ENCODE measurements at regions not wholly inside any gene's neighbourhood (a gene's known extent, or its start where the extent isn't known, plus 50 kb on each side); places are given as distances from the start of the nearest gene placed in this dataset.

DNA sequence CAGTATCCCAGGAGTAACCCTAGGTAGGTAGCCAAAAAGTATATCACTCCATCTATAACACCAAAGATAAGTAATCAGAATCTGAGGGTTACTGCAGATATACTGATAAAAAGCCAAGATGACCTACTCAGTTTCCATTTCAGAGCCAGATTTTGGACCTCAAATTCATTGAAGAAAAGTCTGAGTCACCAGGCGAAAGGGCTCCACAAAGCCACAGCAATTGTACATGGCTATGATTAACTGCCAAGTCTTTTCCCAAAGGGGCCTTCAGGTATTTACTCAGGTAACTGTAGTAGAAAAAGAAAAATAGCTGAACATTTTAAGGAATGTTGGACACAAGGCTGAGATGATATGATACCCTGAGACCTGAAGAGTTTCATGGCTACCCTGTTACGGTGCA lies 75.6 kb upstream of the KCNH7 start:
- Histone ChIP-seq H3K9me2 (ENCODE audit: low read depth, low read length) (no peaks in the 10 kb centered on the region), H3K4me1 (ENCODE audit: insufficient read depth, low read length, severe bottlenecking) (no peaks in the 10 kb centered on the region), H3K27me3 (ENCODE audit: insufficient read depth, low read length) (no peaks in the 10 kb centered on the region), H4K20me1 (ENCODE audit: insufficient read depth, low read length) (no peaks in the 10 kb centered on the region), H3K27ac (ENCODE audit: low read depth, low read length, poor library complexity, severe bottlenecking) (no peak overlapping the region), H2AFZ (ENCODE audit: low read length) (no peak overlapping the region), H3K36me3 (ENCODE audit: insufficient read depth, low read length) (no peaks in the 10 kb centered on the region), H3K9me3 (ENCODE audit: low read length) (no peaks in the 10 kb centered on the region), H3K79me2 (ENCODE audit: insufficient read depth, low read length) (no peaks in the 10 kb centered on the region), H3K9ac (ENCODE audit: low read length) (no peak overlapping the region), H3F3A (ENCODE audit: insufficient read depth, low read length) (no peaks in the 10 kb centered on the region), H3K4me3 (ENCODE audit: low read depth, low read length, poor library complexity, severe bottlenecking) (no peak overlapping the region), H3K4me2 (ENCODE audit: low read length) (no peak overlapping the region)
- TF ChIP-seq, protein P1, sequence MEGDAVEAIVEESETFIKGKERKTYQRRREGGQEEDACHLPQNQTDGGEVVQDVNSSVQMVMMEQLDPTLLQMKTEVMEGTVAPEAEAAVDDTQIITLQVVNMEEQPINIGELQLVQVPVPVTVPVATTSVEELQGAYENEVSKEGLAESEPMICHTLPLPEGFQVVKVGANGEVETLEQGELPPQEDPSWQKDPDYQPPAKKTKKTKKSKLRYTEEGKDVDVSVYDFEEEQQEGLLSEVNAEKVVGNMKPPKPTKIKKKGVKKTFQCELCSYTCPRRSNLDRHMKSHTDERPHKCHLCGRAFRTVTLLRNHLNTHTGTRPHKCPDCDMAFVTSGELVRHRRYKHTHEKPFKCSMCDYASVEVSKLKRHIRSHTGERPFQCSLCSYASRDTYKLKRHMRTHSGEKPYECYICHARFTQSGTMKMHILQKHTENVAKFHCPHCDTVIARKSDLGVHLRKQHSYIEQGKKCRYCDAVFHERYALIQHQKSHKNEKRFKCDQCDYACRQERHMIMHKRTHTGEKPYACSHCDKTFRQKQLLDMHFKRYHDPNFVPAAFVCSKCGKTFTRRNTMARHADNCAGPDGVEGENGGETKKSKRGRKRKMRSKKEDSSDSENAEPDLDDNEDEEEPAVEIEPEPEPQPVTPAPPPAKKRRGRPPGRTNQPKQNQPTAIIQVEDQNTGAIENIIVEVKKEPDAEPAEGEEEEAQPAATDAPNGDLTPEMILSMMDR (IDR thresholded peaks at IDR 0.05; ENCODE audit: low read length): no peak

DNA sequence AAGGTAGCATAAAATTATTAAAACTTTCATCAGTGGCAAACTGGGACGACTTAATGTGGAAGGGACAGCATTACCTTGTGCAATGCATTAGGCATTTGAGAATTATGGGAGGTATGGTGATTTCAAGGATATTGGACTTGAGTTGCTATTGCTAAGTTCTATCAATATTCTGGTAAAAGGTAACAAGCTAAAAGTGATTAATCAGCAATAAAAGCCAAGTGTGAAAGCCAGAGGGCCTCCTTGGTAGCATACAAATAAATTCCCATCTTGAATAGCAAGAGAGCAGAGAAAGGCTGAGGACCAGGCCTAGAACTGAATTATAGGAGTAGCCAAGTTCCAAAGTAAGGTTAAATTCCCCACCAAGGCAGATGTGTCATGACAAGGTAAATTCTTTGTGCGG lies 74.2 kb upstream of the KCNH7 start:
- Histone ChIP-seq H3K9me3 (ENCODE audit: low read length) (no peaks in the 10 kb centered on the region), H3K9me2 (ENCODE audit: low read depth, low read length) (no peaks in the 10 kb centered on the region), H4K20me1 (ENCODE audit: insufficient read depth, low read length) (no peaks in the 10 kb centered on the region), H3K4me2 (ENCODE audit: low read length) (no peak overlapping the region), H2AFZ (ENCODE audit: low read length) (no peak overlapping the region), H3K4me1 (ENCODE audit: insufficient read depth, low read length, severe bottlenecking) (no peaks in the 10 kb centered on the region), H3K79me2 (ENCODE audit: insufficient read depth, low read length) (no peaks in the 10 kb centered on the region), H3K27ac (ENCODE audit: low read depth, low read length, poor library complexity, severe bottlenecking) (no peak overlapping the region), H3K36me3 (ENCODE audit: insufficient read depth, low read length) (no peaks in the 10 kb centered on the region), H3K4me3 (ENCODE audit: low read depth, low read length, poor library complexity, severe bottlenecking) (no peak overlapping the region), H3K27me3 (ENCODE audit: insufficient read depth, low read length) (no peaks in the 10 kb centered on the region), H3K9ac (ENCODE audit: low read length) (no peak overlapping the region), H3F3A (ENCODE audit: insufficient read depth, low read length) (no peaks in the 10 kb centered on the region)
- TF ChIP-seq, protein P1 (IDR thresholded peaks at IDR 0.05; ENCODE audit: low read length): no peak
- TF ChIP-seq EZH2 (IDR thresholded peaks at IDR 0.05; ENCODE audit: borderline replicate concordance, low read length): no peak

DNA sequence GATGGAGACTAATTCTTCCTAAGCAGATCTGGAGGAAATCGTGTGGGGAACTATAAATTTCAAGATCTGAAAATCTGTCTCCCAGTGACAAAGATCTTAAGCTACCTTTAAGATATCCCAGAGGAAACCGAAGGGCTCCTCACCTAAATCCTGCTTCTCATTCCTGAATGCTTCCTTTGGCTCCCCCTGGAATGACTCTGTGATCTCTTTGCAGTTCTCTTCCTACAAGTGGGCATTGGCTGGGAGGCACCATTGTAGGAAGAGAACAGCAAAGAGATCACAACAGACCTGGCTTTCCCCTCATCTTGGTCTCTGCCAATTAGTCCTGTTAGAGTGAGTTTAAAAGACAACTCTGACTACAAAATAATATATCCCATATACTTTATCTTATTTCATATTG lies 70.0 kb upstream of the KCNH7 start:
- Histone ChIP-seq H3F3A (ENCODE audit: insufficient read depth, low read length) (no peaks in the 10 kb centered on the region), H3K9me3 (ENCODE audit: low read length) (no peaks in the 10 kb centered on the region), H3K36me3 (ENCODE audit: insufficient read depth, low read length) (no peaks in the 10 kb centered on the region), H4K20me1 (ENCODE audit: insufficient read depth, low read length) (no peaks in the 10 kb centered on the region), H3K79me2 (ENCODE audit: insufficient read depth, low read length) (no peaks in the 10 kb centered on the region), H3K4me1 (ENCODE audit: insufficient read depth, low read length, severe bottlenecking) (no peaks in the 10 kb centered on the region), H3K9me2 (ENCODE audit: low read depth, low read length) (no peaks in the 10 kb centered on the region), H3K9ac (ENCODE audit: low read length) (no peak overlapping the region), H3K4me3 (ENCODE audit: low read depth, low read length, poor library complexity, severe bottlenecking) (no peak overlapping the region), H3K4me2 (ENCODE audit: low read length) (no peak overlapping the region), H3K27ac (ENCODE audit: low read depth, low read length, poor library complexity, severe bottlenecking) (no peak overlapping the region), H3K27me3 (ENCODE audit: insufficient read depth, low read length) (no peaks in the 10 kb centered on the region), H2AFZ (ENCODE audit: low read length) (no peak overlapping the region)
- no peak for TF ChIP-seq EZH2 (IDR thresholded peaks at IDR 0.05; ENCODE audit: borderline replicate concordance, low read length)
- TF ChIP-seq, protein P1 (IDR thresholded peaks at IDR 0.05; ENCODE audit: low read length): no peak

All from OCI-LY1 (cell line).